GM21390 (cell line): ENCODE measurements at regions not wholly inside any gene's neighbourhood (a gene's known extent, or its start where the extent isn't known, plus 50 kb on each side); places are given as distances from the start of the nearest gene placed in this dataset.
A peak's percentile ranks its signal among the peaks of the same experiment; 100 is the strongest.

Source experiments
- ATAC-seq: cut with Tn5 transposase; IDR thresholded peaks from one replicate; pipeline ENCODE4 v1.9.1; 2021; ENCODE audit not compliant: unreplicated experiment

DNA sequence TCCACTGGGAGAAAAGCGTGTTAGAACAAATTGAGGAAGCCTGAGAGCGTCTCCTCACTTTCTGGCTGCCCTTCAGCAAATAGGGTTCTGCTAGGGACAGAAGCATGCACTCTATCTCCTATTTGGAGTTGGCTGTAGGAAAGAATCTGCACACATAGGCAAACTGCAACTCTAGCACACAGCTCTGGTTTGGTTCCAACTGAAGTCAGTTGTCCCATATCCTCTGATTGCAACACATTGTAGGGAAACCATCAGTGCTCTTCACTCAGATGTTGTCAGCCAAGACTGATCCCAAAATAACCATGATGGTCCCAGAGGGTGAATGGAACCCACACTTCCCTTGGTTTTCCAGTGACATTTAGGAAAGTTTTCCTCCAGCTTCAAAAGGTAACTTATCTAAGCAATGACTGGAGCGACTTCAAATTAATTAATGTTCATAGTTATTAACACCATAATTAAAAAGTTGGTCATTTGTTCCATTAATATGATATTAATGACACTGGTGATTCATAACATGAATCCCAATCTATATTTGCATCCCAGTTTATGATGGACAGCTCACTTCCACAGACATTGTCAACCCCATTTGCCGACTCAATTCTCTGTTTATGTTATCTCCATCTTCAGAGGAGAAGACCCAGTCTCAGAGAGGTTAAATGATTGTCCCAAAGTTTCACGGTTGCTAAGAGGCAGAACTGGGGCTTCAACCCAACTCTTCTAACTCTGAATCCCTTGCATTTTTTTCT lies 136.7 kb upstream of the ZNF462 start:
- ATAC-seq: no peak

DNA sequence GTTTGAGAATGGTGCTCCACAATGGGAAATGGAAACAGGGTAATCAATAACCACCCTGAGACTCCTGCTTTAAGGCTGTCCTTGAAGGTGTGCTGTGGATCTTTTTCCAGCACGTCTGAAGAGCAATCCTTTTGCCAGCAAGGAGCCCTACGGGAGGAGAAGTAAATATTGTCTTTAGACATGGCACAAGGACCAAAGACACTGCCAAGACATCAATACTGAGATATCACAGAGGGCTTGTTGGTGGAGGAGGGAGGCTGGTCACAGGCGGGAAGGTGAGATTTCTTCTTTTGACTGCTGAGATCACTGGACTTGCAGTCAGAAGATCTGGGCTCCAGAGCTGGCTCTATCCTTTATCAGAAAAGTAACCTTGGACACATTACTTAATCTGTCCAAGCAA lies 135.0 kb upstream of the ZNF462 start:
- no peak for ATAC-seq

GRCh38 chr9:106728860-106729259 lies 134.1 kb upstream of the ZNF462 start:
- no peak for ATAC-seq

DNA sequence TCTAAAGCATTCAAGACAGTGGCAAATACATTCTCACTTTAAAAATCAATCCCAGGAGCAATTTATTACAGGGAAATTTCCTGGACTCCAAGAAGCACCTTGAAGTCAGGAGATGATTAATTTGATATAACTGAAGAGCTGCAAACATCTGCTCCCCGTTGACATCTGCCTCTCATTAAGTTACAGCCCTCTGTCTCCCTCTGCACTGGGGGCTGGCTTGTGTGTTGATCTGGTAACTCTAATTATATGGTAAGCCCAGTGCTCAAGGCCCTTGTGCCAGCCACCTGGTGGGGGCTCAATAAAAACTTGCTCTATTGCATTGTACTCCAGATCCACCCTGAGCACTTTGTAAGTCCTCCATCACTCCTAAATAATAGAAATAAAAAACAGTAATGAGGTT lies 131.1 kb upstream of the ZNF462 start:
- no peak for ATAC-seq

DNA sequence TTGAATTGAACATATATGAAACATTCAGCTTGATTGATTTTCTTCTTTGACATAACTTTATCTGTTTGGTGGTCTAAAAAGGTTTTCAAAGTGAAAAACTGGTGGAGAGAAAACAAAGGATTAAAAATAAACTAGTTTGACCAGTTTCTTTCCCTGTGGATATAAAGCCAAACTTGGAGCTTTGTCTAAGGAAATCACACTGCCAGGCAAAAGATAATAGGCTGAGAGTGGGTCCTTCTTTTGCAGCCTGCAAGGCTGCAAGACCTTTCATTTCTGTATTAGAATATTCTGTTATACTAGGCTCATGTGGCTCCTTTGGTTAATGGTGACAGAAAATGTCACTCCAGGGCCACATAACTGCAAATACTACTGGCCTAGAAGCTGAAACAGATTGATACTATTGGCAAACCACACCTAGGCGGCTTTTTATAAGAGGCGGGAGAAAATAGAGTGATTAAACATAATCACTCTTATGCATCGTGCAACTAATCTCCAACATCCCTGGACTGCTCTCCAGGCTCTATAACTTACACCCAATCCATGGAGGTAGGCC lies 129.1 kb upstream of the ZNF462 start:
- ATAC-seq: no peak

- no peak for ATAC-seq
These were observed 125.5 kb upstream of the ZNF462 start for GRCh38 chr9:106737516-106737915.

DNA sequence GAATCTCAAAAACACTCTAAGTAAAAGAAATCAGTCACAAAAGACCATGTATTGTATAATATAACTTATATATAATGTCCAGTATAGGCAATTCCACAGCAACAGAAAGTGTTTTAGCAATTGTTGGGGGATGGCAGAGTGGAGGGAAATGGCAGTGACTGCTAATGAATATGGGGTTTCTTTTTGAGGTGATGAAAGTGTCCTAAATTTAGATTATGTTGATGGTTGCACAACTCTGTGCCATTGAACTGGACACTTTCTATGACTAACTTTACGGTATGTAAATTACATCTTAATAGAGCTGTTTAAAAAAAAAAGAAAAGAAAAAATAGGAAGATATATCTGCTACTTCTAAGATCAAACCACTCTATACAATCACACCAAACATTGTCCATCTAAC lies 124.9 kb upstream of the ZNF462 start:
- ATAC-seq: no peak

DNA sequence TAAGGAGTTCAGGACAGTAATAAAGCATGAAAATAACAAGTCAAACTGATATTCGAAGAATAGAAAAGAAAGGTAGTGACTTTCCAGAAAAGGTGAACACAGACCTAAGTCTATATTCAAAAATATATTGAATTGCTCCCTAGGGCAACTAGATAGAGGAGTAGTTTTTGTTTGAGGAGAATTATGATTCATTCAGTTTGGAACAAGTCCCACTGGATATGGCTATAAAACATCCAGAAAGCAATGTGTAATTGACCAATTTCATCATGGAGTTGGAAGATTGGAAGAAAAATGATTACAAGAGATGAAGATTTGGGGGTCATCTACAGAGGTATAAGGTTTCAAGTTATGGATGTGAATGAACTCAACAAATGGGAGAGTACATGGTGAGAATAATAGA lies 117.5 kb upstream of the ZNF462 start:
- ATAC-seq: no peak

- ATAC-seq: no peak
These were observed 117.1 kb upstream of the ZNF462 start for GRCh38 chr9:106745876-106746275.

DNA sequence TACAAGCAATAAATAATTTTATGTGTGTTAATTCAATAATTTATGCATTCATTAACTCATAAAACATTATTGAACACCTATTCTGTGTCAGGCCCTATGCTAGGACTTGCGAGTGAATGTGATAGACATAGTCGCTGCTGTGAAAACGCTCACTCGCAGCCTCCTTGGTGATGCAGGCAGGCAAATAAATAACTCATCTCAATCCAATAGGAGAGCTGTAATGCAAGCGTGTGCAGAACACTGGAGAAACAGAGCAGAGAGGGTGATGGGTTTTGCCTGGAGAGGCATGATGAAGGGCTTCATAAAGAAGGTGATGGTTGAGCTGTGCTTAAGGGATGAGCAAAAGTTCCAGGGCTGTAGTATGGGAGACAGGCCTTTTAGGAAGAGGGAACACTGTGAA lies 111.3 kb upstream of the ZNF462 start:
- no peak for ATAC-seq

- ATAC-seq: no peak
These were observed 110.4 kb upstream of the ZNF462 start for GRCh38 chr9:106752581-106752980.

- ATAC-seq: peak; percentile 82
These were observed 109.8 kb upstream of the ZNF462 start for GRCh38 chr9:106753155-106753671.

DNA sequence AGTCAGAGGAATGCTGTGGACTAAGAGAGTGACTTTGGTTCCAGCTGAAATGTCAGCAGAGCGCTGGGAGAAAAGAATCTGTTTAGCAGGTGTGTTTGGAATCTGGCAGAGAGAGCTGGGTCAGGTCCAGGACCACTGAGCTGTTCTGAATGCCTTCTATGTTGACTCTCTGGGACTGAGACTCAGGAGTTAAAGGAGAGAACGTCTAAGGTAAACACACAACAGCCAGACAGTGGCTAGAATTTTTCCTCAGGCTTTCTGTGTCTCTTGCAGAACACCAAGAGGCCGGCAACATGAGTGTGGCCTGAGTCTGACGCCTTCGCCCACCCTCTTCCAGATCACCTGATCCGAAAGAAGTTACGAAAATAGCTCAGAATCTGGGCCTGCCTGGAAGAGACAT lies 107.2 kb upstream of the ZNF462 start:
- ATAC-seq: no peak

DNA sequence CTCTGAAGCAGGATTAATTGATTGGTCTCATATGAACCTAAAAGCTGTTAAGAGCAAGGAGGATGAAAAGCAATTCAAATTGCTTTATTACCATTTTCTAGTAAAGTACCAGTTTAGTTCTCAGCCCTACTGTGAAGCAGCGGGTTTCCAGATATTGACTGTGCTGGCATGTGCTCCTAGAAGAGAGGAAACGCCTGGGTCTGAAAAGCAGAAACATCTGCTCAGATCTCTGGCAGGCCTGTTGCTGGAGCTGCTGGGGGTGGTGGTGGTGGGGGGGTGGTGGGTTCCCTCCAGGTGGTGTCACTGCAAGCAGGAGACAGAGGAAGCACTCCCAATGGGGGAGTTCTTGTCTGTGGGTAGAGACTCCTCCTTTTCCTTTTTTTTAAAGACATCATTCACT lies 105.5 kb upstream of the ZNF462 start:
- ATAC-seq: no peak

DNA sequence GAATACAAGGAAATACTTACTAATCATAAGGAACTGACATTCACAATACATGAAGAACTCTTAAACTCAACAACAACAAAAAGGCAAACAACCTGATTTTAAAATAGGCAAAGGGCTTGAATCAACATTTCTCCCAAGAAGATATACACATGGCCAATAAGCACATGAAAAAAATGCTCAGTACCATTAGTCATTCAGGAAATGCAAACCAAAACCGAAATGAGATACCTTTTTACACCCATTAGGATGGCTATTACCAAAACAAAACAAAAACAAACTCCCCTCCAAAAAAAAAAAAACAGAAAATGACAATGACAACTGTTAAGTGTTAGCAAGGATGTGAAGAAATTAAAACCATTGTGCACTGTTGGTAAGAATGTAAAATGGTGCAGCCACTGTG lies 104.1 kb upstream of the ZNF462 start:
- peak; percentile 98 for ATAC-seq

GRCh38 chr9:106761493-106761892 lies 101.5 kb upstream of the ZNF462 start:
- no peak for ATAC-seq

DNA sequence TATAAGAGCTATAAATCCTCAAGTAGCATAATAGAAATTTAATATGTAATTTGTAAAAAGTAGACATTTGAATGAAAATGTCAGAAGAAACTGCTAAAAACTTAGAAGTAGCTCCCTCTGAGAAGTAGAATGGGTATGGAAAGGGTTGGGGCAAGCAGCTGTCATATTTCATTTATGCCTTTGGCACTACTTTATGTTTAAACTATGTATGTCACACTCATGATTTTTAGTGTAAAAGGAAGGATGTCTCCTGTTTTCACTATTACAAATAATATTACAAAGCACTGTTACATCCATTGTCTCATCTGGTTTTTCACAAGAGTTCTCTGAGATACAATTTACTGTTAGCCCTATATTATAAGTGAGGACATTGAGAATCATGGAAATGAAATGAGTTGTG lies 96.3 kb upstream of the ZNF462 start:
- no peak for ATAC-seq

- no peak for ATAC-seq
These were observed 93.6 kb upstream of the ZNF462 start for GRCh38 chr9:106769331-106769730.

DNA sequence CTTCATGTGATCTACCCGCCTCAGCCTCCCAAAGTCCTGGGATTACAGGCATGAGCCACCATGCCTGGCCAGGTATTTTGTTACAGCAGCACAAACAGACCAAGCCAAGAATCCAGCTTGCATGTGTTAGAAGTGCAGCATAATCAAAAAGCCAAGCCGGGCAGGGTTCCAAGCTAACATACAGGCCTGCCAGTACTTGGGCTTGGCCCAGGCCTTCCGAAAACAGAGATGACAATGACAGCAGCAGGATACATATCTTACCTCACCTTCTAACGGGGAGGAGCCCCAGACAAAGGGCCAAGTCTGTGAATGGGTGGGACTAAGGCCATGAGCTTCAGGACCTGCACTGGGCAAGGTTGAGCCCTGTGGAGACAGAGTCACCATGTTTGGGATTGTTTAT lies 91.4 kb upstream of the ZNF462 start:
- no peak for ATAC-seq

- no peak for ATAC-seq
These were observed 90.3 kb upstream of the ZNF462 start for GRCh38 chr9:106772523-106773290.

GRCh38 chr9:106773750-106774149 lies 89.2 kb upstream of the ZNF462 start:
- no peak for ATAC-seq

- no peak for ATAC-seq
These were observed 87.0 kb upstream of the ZNF462 start for GRCh38 chr9:106775960-106776359.
